ENCODE measurements at regions not wholly inside any gene's neighbourhood (a gene's known extent, or its start where the extent isn't known, plus 50 kb on each side); places are given as distances from the start of the nearest gene placed in this dataset.

DNA sequence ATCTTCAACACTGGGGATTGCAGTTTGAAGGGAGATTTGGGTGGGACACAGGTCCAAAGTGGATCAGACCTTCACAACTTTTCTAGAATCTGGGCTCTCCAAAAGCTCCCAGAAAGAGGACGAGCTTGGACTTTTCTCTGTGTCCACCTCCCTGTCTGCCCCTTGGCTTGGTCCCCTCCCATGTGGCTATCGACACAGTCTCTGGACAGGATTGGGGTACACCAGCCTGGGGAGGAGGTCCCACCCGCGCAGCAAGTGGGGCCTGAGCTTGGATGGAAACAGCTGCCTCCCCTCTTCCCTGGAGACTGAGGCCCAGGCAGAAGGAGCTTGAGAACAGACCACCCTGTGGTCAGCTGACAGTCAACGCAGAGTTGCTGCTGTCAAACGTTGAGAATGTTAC is 84.6 kb upstream of the FCN1 start:
- H3K9me2 ChIP-seq (replicated peaks; ENCODE audit: low read length): no peaks in the 10 kb centered on the region
- no peaks in the 10 kb centered on the region for H3F3A ChIP-seq (ENCODE audit: low read length, unreplicated experiment)
- no TSS peak for BruUV-seq (replicated peaks)
- no peaks in the 10 kb centered on the region for H3K27me3 ChIP-seq (ENCODE audit: low read length)
- TF ChIP-seq EZH2 (IDR thresholded peaks at IDR 0.05; ENCODE audit: low read length, unreplicated experiment) (no peak), EZH2phosphoT487 (IDR thresholded peaks at IDR 0.05; ENCODE audit: borderline replicate concordance, low read length) (no peak)
- TF ChIP-seq, protein P1, sequence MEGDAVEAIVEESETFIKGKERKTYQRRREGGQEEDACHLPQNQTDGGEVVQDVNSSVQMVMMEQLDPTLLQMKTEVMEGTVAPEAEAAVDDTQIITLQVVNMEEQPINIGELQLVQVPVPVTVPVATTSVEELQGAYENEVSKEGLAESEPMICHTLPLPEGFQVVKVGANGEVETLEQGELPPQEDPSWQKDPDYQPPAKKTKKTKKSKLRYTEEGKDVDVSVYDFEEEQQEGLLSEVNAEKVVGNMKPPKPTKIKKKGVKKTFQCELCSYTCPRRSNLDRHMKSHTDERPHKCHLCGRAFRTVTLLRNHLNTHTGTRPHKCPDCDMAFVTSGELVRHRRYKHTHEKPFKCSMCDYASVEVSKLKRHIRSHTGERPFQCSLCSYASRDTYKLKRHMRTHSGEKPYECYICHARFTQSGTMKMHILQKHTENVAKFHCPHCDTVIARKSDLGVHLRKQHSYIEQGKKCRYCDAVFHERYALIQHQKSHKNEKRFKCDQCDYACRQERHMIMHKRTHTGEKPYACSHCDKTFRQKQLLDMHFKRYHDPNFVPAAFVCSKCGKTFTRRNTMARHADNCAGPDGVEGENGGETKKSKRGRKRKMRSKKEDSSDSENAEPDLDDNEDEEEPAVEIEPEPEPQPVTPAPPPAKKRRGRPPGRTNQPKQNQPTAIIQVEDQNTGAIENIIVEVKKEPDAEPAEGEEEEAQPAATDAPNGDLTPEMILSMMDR (conservative IDR thresholded peaks at IDR 0.05; ENCODE audit: low read depth, low read length): no peak
- H3K79me2 ChIP-seq (ENCODE audit: low read length): no peaks in the 10 kb centered on the region
- DNase-seq (no peak), ATAC-seq (no peak)
- H2AFZ ChIP-seq (ENCODE audit: low read length): no peak overlapping the region
- no peak overlapping the region for H3K4me3 ChIP-seq (ENCODE audit: low read length)
- POLR2A ChIA-PET (ENCODE audit: unreplicated experiment): no interaction called here
- H3K4me2 ChIP-seq (ENCODE audit: low read length): no peak overlapping the region
- CTCF ChIA-PET: no interaction called here
- H3K27ac ChIP-seq (ENCODE audit: low read length): no peak overlapping the region
- H3K36me3 ChIP-seq (ENCODE audit: low read depth, low read length): no peaks in the 10 kb centered on the region
- H4K20me1 ChIP-seq (ENCODE audit: low read length): no peaks in the 10 kb centered on the region
- H3K4me1 ChIP-seq (ENCODE audit: insufficient read depth, low read length): no peaks in the 10 kb centered on the region
- no peak overlapping the region for H3K9ac ChIP-seq (ENCODE audit: low read length)
- intact Hi-C loops (cut with micrococcal nuclease): no loop called here
- peaks cover 4% of the 10 kb centered on the region; the same call in 1 of the 2 replicates for H3K9me3 ChIP-seq (ENCODE audit: low read length)

DNA sequence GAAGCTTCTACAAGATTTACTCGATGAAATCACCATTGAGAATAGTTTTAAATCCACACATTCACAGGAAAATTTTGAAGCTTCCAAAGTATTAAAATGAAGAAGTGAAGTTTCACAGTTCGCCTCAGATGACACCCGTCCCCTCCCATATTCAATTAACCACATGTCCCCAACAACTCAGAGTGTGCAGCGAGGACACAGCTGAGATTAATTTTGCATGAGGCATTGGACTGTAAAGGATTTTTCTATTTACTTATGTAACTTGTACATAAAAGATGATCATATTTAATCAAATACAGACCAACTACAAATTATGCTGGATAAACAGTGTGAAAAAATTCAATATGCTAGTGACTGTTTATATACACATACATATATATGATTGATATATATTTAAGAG is 84.7 kb upstream of the OLFM1 start:
- no TSS peak for BruUV-seq (replicated peaks)
- Histone ChIP-seq H3K27ac (ENCODE audit: low read length) (no peak overlapping the region), H2AFZ (ENCODE audit: low read length) (no peak overlapping the region), H3K79me2 (ENCODE audit: low read length) (no peaks in the 10 kb centered on the region), H4K20me1 (ENCODE audit: low read length) (no peaks in the 10 kb centered on the region), H3K9ac (ENCODE audit: low read length) (no peak overlapping the region), H3K9me3 (ENCODE audit: low read length) (peaks cover 4% of the 10 kb centered on the region; the same call in 1 of the 2 replicates), H3K4me3 (ENCODE audit: low read length) (no peak overlapping the region), H3K4me2 (ENCODE audit: low read length) (no peak overlapping the region), H3K9me2 (replicated peaks; ENCODE audit: low read length) (no peaks in the 10 kb centered on the region), H3F3A (ENCODE audit: low read length, unreplicated experiment) (no peaks in the 10 kb centered on the region), H3K27me3 (ENCODE audit: low read length) (no peaks in the 10 kb centered on the region), H3K4me1 (ENCODE audit: insufficient read depth, low read length) (no peaks in the 10 kb centered on the region), H3K36me3 (ENCODE audit: low read depth, low read length) (no peaks in the 10 kb centered on the region)
- intact Hi-C loops (cut with micrococcal nuclease): no loop called here
- CTCF ChIA-PET: no interaction called here
- POLR2A ChIA-PET (ENCODE audit: unreplicated experiment): no interaction called here
- TF ChIP-seq, protein P1 (conservative IDR thresholded peaks at IDR 0.05; ENCODE audit: low read depth, low read length): no peak
- no peak for TF ChIP-seq EZH2phosphoT487 (IDR thresholded peaks at IDR 0.05; ENCODE audit: borderline replicate concordance, low read length)
- TF ChIP-seq EZH2 (IDR thresholded peaks at IDR 0.05; ENCODE audit: low read length, unreplicated experiment): no peak
- no peak for ATAC-seq
- no peak for DNase-seq

DNA sequence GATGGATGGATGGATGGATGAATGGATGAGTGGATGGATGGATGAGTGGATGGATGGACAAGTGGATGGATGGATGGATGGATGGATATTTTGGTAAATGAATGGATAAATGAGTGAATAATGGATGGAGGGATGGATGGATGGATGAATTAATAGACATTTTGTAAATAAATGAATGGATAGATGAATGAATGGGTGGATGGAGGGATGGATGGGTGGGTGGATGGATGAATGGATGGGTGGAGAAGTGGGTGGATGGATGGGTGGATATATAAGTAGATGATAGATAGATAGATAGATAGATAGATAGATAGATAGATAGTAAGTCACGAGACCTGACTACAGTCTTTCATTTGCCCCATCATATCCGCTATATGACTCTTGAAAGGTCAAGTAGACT is 82.7 kb upstream of the OLFM1 start:
- H3K9me2 ChIP-seq (replicated peaks; ENCODE audit: low read length): no peaks in the 10 kb centered on the region
- intact Hi-C loops (cut with micrococcal nuclease): no loop called here
- H3F3A ChIP-seq (ENCODE audit: low read length, unreplicated experiment): no peaks in the 10 kb centered on the region
- no peaks in the 10 kb centered on the region for H4K20me1 ChIP-seq (ENCODE audit: low read length)
- no peak overlapping the region for H2AFZ ChIP-seq (ENCODE audit: low read length)
- H3K4me1 ChIP-seq (ENCODE audit: insufficient read depth, low read length): no peaks in the 10 kb centered on the region
- H3K9ac ChIP-seq (ENCODE audit: low read length): no peak overlapping the region
- TF ChIP-seq EZH2phosphoT487 (IDR thresholded peaks at IDR 0.05; ENCODE audit: borderline replicate concordance, low read length) (no peak), EZH2 (IDR thresholded peaks at IDR 0.05; ENCODE audit: low read length, unreplicated experiment) (no peak)
- TF ChIP-seq, protein P1 (conservative IDR thresholded peaks at IDR 0.05; ENCODE audit: low read depth, low read length): no peak
- ChIA-PET POLR2A (ENCODE audit: unreplicated experiment) (no interaction called here), CTCF (no interaction called here)
- peaks cover 4% of the 10 kb centered on the region; the same call in 1 of the 2 replicates for H3K9me3 ChIP-seq (ENCODE audit: low read length)
- no peak for DNase-seq
- no peak for ATAC-seq
- no peak overlapping the region for H3K4me3 ChIP-seq (ENCODE audit: low read length)
- no peaks in the 10 kb centered on the region for H3K79me2 ChIP-seq (ENCODE audit: low read length)
- no TSS peak for BruUV-seq (replicated peaks)
- H3K27me3 ChIP-seq (ENCODE audit: low read length): no peaks in the 10 kb centered on the region
- H3K27ac ChIP-seq (ENCODE audit: low read length): no peak overlapping the region
- no peaks in the 10 kb centered on the region for H3K36me3 ChIP-seq (ENCODE audit: low read depth, low read length)
- no peak overlapping the region for H3K4me2 ChIP-seq (ENCODE audit: low read length)

Data from PC-3 (cell line).